PC-3 (cell line): ENCODE measurements at regions not wholly inside any gene's neighbourhood (a gene's known extent, or its start where the extent isn't known, plus 50 kb on each side); places are given as distances from the start of the nearest gene placed in this dataset.

Experiments
- ATAC-seq: fragments of 200-7000 bp; cut with Tn5 transposase; 2 replicates; pipeline ENCODE4 v1.9.1; 2020; ENCODE audit warnings: mild to moderate bottlenecking, moderate library complexity
- BruUV-seq: library from RNA; stranded (reverse); fragments of 400-500 nt; replicated peaks from 2 replicates; lab custom pipeline; 2021; lab: Mats Ljungman, UMichigan
- CTCF ChIA-PET: fragments of 300-600 bp; sonication (Branson Sonifier 250); formaldehyde crosslinking; loops from one replicate; lab custom pipeline; 2022; ENCODE audit warnings: antibody characterized with exemption; lab: Charles Lee
- POLR2A ChIA-PET: fragments of 300-600 bp; sonication (Branson Sonifier 250); formaldehyde crosslinking; loops from one replicate; lab custom pipeline; 2022; ENCODE audit warnings: antibody characterized with exemption; ENCODE audit not compliant: unreplicated experiment; lab: Charles Lee
- DNase-seq: peaks from one replicate; pipeline ENCODE4 v3.0.0-alpha.2; 2015
- H2AFZ ChIP-seq: fragments of 300-600 bp; sonication (generic); 2 replicates; pipeline ENCODE4 v1.6.0; 2016; ENCODE audit warnings: antibody characterized with exemption, low read length
- H3F3A ChIP-seq: fragments of 300-600 bp; sonication (generic); one replicate; pipeline ENCODE4 v1.6.0; 2017; ENCODE audit warnings: antibody characterized with exemption, low read length, control low read depth, mild to moderate bottlenecking; ENCODE audit not compliant: unreplicated experiment
- H3K27ac ChIP-seq: fragments of 300-600 bp; sonication (generic); 2 replicates; pipeline ENCODE4 v1.5.1; 2016; ENCODE audit warnings: mild to moderate bottlenecking, low read length
- H3K27me3 ChIP-seq: fragments of 300-600 bp; sonication (generic); 2 replicates; pipeline ENCODE4 v1.6.1; 2016; ENCODE audit warnings: low read length, mixed read lengths
- H3K36me3 ChIP-seq: fragments of 300-600 bp; sonication (generic); 2 replicates; pipeline ENCODE4 v1.6.1; 2016; ENCODE audit warnings: low read depth, mixed run types, low read length, mixed read lengths
- H3K4me1 ChIP-seq: fragments of 300-600 bp; sonication (generic); 2 replicates; pipeline ENCODE4 v1.5.1; 2016; ENCODE audit warnings: low read length; ENCODE audit not compliant: insufficient read depth
- H3K4me2 ChIP-seq: fragments of 300-600 bp; sonication (generic); 2 replicates; pipeline ENCODE4 v1.6.0; 2016; ENCODE audit warnings: low read length
- H3K4me3 ChIP-seq: fragments of 300-600 bp; sonication (generic); 2 replicates; pipeline ENCODE4 v1.5.1; 2016; ENCODE audit warnings: mild to moderate bottlenecking, low read length, mixed read lengths
- H3K79me2 ChIP-seq: fragments of 300-600 bp; sonication (generic); 2 replicates; pipeline ENCODE4 v1.6.1; 2017; ENCODE audit warnings: low read length, mixed read lengths
- H3K9ac ChIP-seq: fragments of 300-600 bp; sonication (generic); 2 replicates; pipeline ENCODE4 v1.6.0; 2016; ENCODE audit warnings: mild to moderate bottlenecking, low read length
- H3K9me2 ChIP-seq: fragments of 300-600 bp; sonication (generic); replicated peaks from 2 replicates; pipeline ENCODE4 v1.6.1; 2016; ENCODE audit warnings: mixed run types, low read length, mixed read lengths
- H3K9me3 ChIP-seq: fragments of 300-600 bp; sonication (generic); 2 replicates; pipeline ENCODE4 v1.6.1; 2016; ENCODE audit warnings: low read length, mixed read lengths
- H4K20me1 ChIP-seq: fragments of 300-600 bp; sonication (generic); 2 replicates; pipeline ENCODE4 v1.6.1; 2016; ENCODE audit warnings: low read length, mixed read lengths
- EZH2 ChIP-seq: fragments of 300-600 bp; sonication (generic); IDR thresholded peaks from one replicate; pipeline ENCODE4 v1.6.1; 2017; ENCODE audit warnings: antibody characterized with exemption, mild to moderate bottlenecking, low read length; ENCODE audit not compliant: unreplicated experiment
- EZH2phosphoT487 ChIP-seq: fragments of 300-600 bp; sonication (generic); IDR thresholded peaks from 2 replicates; pipeline ENCODE4 v1.6.1; 2018; ENCODE audit warnings: mild to moderate bottlenecking, antibody characterized with exemption, low read length, borderline replicate concordance
- intact Hi-C: fragments of 100-400 bp; cut with micrococcal nuclease; formaldehyde crosslinking; loops from 2 replicates; pipeline ENCODE4 v1.9.0; 2023
- TF ChIP-seq, protein P1 (sequence below): fragments of 300-600 bp; sonication (generic); conservative IDR thresholded peaks from 2 replicates; pipeline ENCODE4 v1.5.1; 2017; ENCODE audit warnings: antibody characterized with exemption, low read depth, mild to moderate bottlenecking, low read length

- H3F3A ChIP-seq: no peaks in the 10 kb centered on the region
- no peaks in the 10 kb centered on the region for H4K20me1 ChIP-seq
- DNase-seq (no peak), ATAC-seq (no peak)
- no peak overlapping the region for H2AFZ ChIP-seq
- H3K27ac ChIP-seq: no peak overlapping the region
- H3K9me2 ChIP-seq: no peaks in the 10 kb centered on the region
- BruUV-seq: no TSS peak
- intact Hi-C loops: no loop called here
- no peaks in the 10 kb centered on the region for H3K27me3 ChIP-seq
- no peaks in the 10 kb centered on the region for H3K79me2 ChIP-seq
- H3K4me1 ChIP-seq: no peaks in the 10 kb centered on the region
- ChIA-PET CTCF (no interaction called here), POLR2A (no interaction called here)
- TF ChIP-seq, protein P1, sequence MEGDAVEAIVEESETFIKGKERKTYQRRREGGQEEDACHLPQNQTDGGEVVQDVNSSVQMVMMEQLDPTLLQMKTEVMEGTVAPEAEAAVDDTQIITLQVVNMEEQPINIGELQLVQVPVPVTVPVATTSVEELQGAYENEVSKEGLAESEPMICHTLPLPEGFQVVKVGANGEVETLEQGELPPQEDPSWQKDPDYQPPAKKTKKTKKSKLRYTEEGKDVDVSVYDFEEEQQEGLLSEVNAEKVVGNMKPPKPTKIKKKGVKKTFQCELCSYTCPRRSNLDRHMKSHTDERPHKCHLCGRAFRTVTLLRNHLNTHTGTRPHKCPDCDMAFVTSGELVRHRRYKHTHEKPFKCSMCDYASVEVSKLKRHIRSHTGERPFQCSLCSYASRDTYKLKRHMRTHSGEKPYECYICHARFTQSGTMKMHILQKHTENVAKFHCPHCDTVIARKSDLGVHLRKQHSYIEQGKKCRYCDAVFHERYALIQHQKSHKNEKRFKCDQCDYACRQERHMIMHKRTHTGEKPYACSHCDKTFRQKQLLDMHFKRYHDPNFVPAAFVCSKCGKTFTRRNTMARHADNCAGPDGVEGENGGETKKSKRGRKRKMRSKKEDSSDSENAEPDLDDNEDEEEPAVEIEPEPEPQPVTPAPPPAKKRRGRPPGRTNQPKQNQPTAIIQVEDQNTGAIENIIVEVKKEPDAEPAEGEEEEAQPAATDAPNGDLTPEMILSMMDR: no peak
- no peak for TF ChIP-seq EZH2
- no peaks in the 10 kb centered on the region for H3K9me3 ChIP-seq
- H3K4me2 ChIP-seq: no peak overlapping the region
- H3K4me3 ChIP-seq: no peak overlapping the region
- H3K36me3 ChIP-seq: no peaks in the 10 kb centered on the region
- H3K9ac ChIP-seq: no peak overlapping the region
Measured at GRCh38 chr21:27743971-27744564, 777.2 kb upstream of the ADAMTS5 start.

GRCh38 chr21:27741736-27742135 lies 774.8 kb upstream of the ADAMTS5 start:
- intact Hi-C loops: no loop called here

DNA sequence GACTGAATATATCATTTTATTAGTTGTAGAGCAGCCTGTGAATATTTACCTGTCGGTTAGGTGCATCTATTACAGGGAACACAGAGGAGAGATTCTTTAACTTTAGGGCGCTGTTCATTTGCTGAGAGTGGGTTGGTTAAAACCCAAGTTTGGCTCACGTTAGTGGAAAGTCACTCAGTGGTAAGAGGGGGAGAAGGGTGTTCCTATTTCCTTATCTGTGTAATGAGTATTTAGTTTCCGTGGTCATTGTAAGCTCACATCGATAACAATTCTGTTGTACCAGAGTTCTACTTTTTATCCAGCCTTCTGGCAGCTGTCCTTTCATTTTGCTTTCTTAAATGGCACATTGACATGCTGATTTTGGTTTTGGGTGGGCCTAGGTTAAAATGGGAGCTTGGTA lies 773.2 kb upstream of the ADAMTS5 start:
- Histone ChIP-seq H2AFZ (no peak overlapping the region), H3F3A (no peaks in the 10 kb centered on the region), H3K27me3 (no peaks in the 10 kb centered on the region), H3K9me3 (0 out of 2 replicates have a peak, but pooled peaks cover 7% of the 10 kb centered on the region), H3K79me2 (no peaks in the 10 kb centered on the region), H4K20me1 (no peaks in the 10 kb centered on the region), H3K9ac (no peak overlapping the region), H3K9me2 (no peaks in the 10 kb centered on the region), H3K4me1 (no peaks in the 10 kb centered on the region), H3K4me3 (no peak overlapping the region), H3K36me3 (no peaks in the 10 kb centered on the region), H3K4me2 (no peak overlapping the region), H3K27ac (no peak overlapping the region)
- no TSS peak for BruUV-seq
- ChIA-PET POLR2A (no interaction called here), CTCF (no interaction called here)
- intact Hi-C loops: no loop called here
- DNase-seq (no peak), ATAC-seq (no peak)
- TF ChIP-seq, protein P1: no peak
- TF ChIP-seq EZH2 (no peak), EZH2phosphoT487 (no peak)

More at GRCh38 chr21:27741736-27742135, 774.8 kb upstream of the ADAMTS5 start:
- no peak overlapping the region for H3K4me2 ChIP-seq
- H2AFZ ChIP-seq: no peak overlapping the region
- H3K27ac ChIP-seq: no peak overlapping the region
- no peak overlapping the region for H3K9ac ChIP-seq
- no peaks in the 10 kb centered on the region for H3F3A ChIP-seq
- no peaks in the 10 kb centered on the region for H3K79me2 ChIP-seq
- H3K9me2 ChIP-seq: no peaks in the 10 kb centered on the region
- no peak for ATAC-seq
- TF ChIP-seq, protein P1: no peak
- no peak for TF ChIP-seq EZH2phosphoT487
- TF ChIP-seq EZH2: no peak
- CTCF ChIA-PET: interaction anchor here (0.7 kb wide), 1 partner anchor 29 kb away, joined by 3 read pairs; no protein-coding TSS in a partner anchor
- no peaks in the 10 kb centered on the region for H4K20me1 ChIP-seq
- DNase-seq: no peak
- no peak overlapping the region for H3K4me3 ChIP-seq
- no peaks in the 10 kb centered on the region for H3K27me3 ChIP-seq
- no peaks in the 10 kb centered on the region for H3K4me1 ChIP-seq
- 0 out of 2 replicates have a peak, but pooled peaks cover 7% of the 10 kb centered on the region for H3K9me3 ChIP-seq
- POLR2A ChIA-PET: no interaction called here
- no TSS peak for BruUV-seq
- no peaks in the 10 kb centered on the region for H3K36me3 ChIP-seq
